SK-N-SH (cell line): ENCODE measurements at regions not wholly inside any gene's neighbourhood (a gene's known extent, or its start where the extent isn't known, plus 50 kb on each side); places are given as distances from the start of the nearest gene placed in this dataset.

Source experiments
- CTCF ChIP-seq: fragments of 200-600 bp; sonication (generic); IDR thresholded peaks from 2 replicates; pipeline ENCODE4 v1.6.1; 2017; ENCODE audit warnings: antibody characterized with exemption, mild to moderate bottlenecking, moderate library complexity
- EP300 ChIP-seq, 2 experiments: IDR thresholded peaks; 2 replicates each; pipeline versions ENCODE4 v1.4.0 to v1.6.1; 2012; ENCODE audit warnings: borderline replicate concordance in 1 of 2, low read depth in 1 of 2, low read length in 1 of 2
- MAX ChIP-seq: IDR thresholded peaks from 2 replicates; pipeline ENCODE4 v1.4.0; 2012; ENCODE audit warnings: low read depth
- PBX3 ChIP-seq: IDR thresholded peaks from 2 replicates; pipeline ENCODE4; 2012
- POLR2AphosphoS5 ChIP-seq: IDR thresholded peaks from 2 replicates; pipeline ENCODE4 v1.6.1; 2012; ENCODE audit warnings: low read depth, low read length
- RAD21 ChIP-seq: IDR thresholded peaks from 2 replicates; pipeline ENCODE4 v1.6.1; 2012; ENCODE audit warnings: mild to moderate bottlenecking, low read length
- RCOR1 ChIP-seq: fragments of 150-350 bp; IDR thresholded peaks from 2 replicates; pipeline ENCODE4 v1.6.1; 2017; ENCODE audit warnings: antibody characterized with exemption, low read length
- SIN3A ChIP-seq: IDR thresholded peaks from 2 replicates; pipeline ENCODE4 v1.6.1; 2012; ENCODE audit warnings: low read depth, mild to moderate bottlenecking, low read length, moderate library complexity, borderline replicate concordance
- SMC3 ChIP-seq: IDR thresholded peaks from 2 replicates; pipeline ENCODE4 v1.6.1; 2012; ENCODE audit warnings: low read depth, low read length, improper control_type of control experiment
- USF2 ChIP-seq: fragments of 150-350 bp; IDR thresholded peaks from 2 replicates; pipeline ENCODE4 v1.6.1; 2017; ENCODE audit warnings: antibody characterized with exemption, low read length, low read depth, borderline replicate concordance

- TF ChIP-seq MAX (no peak), CTCF (no peak), PBX3 (peak; percentile 61), POLR2AphosphoS5 (peak; percentile 25; the same call in 1 of the 2 replicates), RCOR1 (no peak), USF2 (no peak), RAD21 (no peak), SMC3 (no peak), SIN3A (no peak), EP300 (IDR thresholded peaks at IDR 0.05; ENCODE audit: borderline replicate concordance in 1 of 2, low read depth in 1 of 2, low read length in 1 of 2) (peak; percentile 34 to 49; a peak in 1 of 4 replicates)
Observed at GRCh38 chr9:87063871-87064270, 116.6 kb upstream of the GAS1 start.
